NCI-H187 (cell line): ENCODE measurements at regions not wholly inside any gene's neighbourhood (a gene's known extent, or its start where the extent isn't known, plus 50 kb on each side); places are given as distances from the start of the nearest gene placed in this dataset.
"Not testable (repeated sequence)": the region's sequence is repeated elsewhere in the genome, so short reads cannot be mapped to it uniquely, and the experiment has no call there.

ENCODE experiments used
- DNase-seq, 2 experiments: peaks; one replicate each; lab custom pipeline; 2025; lab: John Stamatoyannopoulos, UW

DNA sequence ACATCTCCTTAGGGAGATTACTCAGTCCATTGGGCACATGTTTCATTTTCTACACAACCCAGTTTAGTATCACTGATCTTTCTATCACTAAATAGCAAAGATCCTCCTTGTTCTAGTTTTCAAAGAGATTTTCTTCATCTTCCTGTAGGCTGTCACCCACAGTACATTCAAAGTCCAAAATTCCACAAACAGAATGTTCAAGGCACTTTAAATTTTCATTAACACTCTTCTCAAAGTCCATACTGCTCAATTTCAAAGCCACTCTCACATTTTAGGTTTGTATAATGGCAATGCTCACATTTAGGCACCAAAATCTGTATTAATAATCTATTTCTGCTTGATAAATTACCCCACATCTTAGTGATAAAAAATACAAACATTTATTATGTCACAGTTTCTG lies 152.8 kb downstream of the FSIP2 start:
- DNase-seq, result no peak

DNA sequence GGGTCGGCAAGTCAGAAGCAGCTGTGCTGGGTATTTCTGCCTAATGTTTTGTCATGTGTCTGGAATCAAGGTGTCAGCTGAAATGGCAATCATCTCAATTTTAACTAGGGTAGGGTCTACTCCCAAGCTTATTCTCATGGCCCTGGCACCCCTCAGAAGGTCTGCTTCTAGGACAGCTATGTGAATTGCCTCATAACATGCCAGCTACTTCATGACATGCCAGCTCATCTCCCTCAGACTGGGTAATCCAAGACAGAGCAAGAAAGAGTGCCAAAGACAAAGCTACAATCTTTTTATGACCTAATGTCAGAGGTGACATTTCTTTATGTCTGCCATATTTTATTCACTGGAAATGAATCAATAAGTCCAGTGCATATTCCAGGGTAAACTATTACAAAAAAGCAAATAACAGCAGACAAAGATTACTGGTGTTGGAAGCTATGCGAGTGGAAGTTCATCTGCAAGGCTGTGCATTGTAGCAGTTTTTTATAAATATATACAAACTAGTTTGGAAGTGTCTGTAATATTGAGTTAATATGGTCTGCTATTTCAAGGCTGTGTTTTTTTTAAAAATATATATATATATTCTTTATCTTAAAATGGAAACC lies 153.3 kb downstream of the FSIP2 start:
- no peak for DNase-seq

DNA sequence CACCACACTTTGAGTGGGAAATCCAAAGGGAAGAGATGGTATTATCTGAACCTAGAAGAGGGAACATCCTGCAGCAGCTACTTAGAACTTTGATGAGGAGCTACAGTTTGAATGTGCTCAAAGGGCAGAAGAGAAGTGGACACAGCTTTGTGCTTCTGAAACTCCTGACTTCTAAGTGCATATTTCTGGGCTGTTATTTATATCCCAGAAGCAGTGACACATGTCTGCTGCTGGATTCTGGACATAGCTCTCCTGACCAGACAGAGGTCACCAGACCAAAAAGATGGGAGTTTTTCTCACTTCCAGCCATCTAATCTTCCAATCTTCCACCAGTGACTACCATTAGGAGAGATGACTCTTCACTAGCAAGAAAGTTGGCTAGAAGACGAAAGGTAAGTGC lies 153.9 kb downstream of the FSIP2 start:
- DNase-seq, result no peak

DNA sequence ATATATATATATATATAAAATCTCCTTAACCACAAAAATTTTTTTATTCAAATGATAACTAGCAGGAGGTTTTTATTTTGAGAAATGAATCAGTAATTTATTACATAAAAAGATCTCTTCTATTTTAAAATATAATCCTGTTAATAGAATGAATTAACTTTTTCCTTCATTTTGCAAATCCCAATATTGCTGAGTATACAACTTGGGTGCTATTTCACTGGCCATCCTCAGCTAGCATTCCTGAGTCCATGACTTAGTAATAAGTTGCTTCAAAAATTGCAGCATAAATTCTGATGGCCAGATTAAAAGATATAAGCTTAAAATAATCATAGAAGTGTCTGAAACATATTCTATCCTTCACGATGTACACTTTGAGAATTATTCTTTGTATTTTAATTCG lies 155.6 kb downstream of the FSIP2 start:
- DNase-seq, result no peak

DNA sequence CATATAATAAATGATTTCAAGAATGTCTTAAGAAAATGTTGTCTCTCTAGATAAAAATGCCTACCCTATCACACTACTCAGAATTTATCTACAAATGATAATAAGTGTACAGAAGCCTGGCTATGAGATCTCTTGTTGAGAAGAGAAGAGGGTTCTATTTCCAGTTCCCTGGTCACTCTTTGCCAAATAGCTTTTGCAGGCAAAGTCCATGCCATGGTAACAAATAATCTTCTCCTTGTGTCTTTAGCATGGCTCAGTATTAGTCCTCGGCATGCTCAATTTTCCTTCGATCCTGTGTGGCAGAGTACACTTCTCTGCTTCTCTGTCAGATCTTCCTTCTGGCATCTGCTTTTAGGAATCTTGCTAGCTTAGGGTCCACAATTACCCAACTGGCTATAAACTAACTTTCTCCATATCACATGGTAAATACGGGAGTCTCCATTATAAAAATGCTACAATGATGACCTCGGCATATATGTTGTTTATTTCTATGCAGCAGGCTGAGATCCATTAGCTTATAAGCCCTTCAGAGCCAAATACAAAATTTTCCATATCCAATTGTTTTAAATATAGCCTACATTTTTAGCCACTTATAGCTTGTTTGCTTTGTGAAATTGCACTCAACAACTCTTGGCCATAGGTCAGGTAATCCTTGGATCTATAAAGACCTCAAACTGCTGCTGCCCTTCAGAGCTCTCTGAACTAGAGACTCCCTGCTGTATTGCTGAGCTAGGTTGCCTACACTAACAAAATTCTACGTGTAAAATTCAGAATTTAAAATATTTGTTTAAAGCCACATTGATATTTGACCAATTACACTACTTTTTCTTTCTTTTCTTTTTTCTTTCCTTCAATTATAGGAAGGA lies 157.5 kb downstream of the FSIP2 start:
- no peak for DNase-seq

DNA sequence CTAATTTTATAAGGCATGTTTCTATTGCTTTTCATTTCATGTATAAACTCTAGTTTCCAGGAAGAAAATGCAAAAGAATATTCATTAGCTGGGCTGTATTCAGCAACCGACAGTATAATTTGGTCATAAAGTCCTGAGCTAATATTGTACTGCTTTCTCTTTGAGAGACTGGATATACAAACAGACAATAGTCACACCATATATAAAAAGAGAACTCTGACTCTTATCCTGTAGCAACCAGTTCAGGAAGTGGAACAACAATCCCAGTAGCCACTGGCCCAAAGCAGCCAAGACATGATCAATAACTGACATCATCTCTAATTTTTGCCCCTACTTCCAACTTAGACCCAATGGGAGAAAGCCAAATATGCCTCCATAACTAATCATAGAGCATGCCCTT lies 160.8 kb downstream of the FSIP2 start:
- DNase-seq, result no peak

DNA sequence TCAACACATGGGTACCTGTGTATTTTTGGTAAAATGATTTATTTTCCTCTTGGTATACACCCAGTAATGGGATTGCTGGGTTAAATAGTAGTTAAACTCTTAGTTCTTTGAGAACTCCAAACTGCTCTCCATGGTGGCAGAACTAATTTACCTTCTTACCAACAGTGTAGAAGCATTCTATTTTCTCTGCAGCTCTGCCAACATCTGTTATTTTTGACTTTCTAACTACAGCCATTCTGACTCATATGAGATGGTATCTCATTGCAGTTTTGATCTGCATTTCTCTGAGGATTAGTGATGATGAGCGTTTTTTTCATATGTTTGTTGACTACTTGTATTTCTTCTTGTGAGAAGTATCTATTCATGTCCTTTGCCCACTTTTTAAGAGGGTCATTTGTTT lies 180.6 kb downstream of the FSIP2 start:
- DNase-seq, result no peak

DNA sequence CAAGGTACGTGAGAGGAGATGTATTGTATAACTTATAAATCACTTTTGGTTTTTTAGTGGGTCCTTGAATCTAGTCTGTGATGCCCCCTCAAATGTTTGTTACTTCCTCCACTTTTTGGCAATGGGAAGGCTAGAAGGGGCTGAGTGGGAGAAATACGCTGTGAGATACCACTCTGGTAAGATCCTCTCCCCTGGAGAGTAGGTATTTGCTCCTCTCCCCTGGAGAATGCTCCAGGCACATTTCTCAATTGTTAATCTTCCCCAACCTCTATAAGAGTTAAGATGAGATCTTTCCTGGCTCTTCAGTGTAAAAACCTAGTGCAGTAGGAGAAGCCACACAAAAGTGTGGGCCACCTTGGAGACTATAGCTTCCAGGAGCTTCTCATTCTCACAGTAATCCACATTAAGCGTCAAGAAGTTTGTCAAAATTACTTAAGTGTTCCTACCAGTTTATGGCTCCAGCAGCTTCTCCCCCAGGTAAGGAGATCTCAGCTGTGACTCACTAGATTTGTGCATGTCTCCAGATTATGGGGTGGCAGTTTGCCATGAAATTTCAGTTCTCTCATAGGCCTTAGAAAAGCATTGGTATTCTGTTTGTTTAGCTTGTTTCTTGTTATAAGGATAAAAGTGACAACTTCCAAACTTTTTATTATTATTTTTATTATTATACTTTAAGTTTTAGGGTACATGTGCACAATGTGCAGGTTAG lies 182.6 kb downstream of the FSIP2 start:
- DNase-seq, result no peak

DNA sequence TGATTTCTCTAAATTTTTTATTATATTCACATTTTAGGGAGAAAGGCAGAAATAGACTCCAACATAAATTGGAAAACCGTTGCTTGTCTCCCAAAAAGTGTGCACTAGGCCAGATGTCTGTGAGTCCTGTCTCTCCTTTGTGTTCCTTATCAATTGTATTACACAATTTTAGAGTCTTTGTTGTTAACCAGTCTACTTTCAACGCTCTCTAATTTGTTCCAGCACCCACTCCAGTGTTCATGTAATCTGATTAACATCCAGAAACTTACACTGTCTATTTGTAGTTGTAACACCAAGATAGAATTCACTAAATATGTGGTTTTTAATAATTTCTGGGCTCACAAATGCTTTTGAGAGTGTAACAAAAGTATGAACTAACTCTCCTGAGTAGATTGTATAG lies 195.6 kb downstream of the FSIP2 start:
- DNase-seq, result no peak

DNA sequence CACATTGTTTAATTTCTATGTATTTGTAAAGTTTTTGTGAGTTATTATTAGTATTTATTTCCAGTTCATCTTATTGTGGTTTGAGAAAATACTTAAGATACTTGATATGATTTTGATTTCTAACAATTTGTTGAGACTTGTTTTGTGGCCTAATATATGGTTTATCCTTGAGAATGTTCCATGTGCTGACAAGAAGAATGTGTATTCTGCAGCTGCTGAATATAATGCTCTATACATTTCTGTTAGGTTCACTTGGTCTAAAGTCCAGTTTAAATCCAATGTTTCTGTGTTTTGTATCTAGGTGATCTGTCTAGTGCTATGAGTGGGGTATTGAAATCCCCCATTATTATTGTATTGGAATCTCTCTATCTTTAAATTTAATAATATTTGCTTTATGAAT lies 201.3 kb downstream of the FSIP2 start:
- no peak for DNase-seq

DNA sequence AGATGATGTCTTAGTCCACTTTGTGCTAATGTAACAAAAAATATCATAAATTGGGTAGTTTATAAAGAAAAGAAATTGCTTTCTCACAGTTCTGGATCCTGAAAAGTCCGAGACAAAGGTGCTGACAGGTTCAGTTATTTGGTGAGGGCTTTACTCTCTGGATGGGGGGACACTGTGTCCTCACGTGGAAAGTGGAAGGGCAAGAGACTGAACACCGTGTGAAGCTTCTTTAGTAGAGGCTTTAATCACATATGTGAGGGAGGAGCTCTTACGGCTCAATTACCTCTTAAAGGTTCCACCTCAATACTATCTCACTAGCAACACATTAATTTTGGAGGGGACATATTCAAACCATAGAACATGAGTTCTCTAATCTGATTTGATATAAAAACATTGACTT lies 204.3 kb downstream of the FSIP2 start:
- no peak for DNase-seq

DNA sequence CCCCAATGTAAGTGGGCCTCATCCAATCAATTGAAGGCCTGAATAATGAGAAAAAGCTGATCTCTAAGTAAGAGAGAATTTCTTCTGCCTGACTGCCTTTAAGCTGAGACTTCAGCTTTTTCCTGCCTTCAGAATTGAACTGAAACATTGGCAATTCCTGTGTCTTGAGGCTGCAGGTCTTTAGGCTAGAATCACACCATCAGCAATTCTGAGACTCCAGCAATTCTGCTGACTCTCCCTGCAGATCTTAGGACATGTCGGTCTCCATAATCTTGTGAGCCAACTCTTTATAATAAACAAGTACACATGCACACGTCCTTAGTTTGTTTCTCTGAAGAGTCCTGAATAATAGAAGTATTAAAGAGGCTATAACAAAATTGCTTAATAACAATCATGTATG lies 209.1 kb downstream of the FSIP2 start:
- DNase-seq, result no peak

DNA sequence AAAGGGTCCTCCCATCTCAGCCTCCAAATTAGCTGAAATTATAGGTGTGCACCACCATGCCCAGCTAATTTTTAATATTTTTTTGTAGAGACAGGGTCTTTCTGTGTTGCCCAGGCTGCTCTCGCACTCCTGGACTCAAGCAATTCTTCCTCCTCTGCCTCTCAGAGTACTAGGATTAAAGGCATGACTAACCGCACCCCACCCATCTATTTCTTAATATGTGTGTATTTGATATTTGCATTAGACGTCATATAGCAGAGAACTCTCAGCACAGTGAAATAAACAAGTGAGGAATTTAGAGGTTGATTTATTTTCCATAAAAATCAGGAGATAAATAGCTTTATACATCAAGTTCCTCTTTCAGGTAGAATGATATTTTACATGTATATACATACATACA lies 213.5 kb downstream of the FSIP2 start:
- DNase-seq, result no peak

DNA sequence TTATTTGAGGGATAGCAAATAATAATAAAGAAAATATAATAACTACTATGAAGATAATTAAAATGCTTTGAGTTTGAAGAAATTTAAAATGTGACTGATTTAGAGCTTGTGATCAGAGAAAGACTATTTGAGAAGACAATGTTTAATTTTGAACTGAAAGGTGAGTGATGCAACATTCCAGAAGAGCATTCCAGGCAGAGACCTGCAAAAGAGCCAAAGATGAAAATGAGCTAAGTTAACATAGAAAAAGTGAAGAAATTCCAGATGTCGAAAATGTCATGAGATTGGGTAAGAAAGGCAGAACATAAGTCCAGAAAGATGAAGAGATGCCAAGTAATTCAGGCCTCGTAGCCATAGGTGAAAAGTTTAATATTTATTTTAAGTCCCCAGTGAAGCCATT lies 215.8 kb downstream of the FSIP2 start:
- no peak for DNase-seq

DNA sequence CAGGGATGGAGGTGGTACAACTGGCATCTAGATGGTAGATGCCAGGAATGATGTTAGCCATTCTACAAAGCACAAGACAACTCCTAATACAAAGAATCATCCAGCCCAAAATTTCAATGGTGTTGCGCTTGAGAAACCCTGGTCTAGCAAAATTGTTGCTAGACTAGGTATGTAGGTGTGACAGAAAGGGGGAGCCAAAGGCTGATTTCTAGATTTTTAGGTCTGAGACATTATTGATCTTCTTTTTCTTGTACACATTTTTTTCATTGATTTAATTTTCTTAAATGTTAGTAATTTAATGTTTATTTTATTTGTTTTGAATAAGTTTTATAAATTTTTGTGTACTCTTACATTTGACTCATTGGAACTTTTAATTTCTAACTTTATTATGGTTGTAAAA lies 216.4 kb downstream of the FSIP2 start:
- no peak for DNase-seq

DNA sequence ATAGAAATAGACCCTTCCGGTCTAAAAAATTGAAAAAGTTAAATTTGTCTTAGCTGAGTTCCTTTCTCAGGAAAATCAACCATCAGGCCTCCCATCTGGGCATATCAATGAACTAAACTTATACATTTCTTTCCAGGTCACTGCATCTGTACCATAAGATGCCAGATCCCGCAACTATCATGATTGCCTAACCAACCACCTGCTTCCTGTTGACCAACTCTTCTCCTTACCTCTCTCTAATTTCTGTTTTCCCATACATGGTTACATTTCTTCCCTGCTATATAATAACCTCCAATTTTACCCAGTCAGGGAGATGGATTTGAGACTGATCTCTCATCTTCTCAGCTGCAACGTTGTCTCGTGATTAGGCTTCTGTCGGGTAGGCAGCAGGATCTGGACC lies 228.7 kb downstream of the FSIP2 start:
- DNase-seq, result no peak

DNA sequence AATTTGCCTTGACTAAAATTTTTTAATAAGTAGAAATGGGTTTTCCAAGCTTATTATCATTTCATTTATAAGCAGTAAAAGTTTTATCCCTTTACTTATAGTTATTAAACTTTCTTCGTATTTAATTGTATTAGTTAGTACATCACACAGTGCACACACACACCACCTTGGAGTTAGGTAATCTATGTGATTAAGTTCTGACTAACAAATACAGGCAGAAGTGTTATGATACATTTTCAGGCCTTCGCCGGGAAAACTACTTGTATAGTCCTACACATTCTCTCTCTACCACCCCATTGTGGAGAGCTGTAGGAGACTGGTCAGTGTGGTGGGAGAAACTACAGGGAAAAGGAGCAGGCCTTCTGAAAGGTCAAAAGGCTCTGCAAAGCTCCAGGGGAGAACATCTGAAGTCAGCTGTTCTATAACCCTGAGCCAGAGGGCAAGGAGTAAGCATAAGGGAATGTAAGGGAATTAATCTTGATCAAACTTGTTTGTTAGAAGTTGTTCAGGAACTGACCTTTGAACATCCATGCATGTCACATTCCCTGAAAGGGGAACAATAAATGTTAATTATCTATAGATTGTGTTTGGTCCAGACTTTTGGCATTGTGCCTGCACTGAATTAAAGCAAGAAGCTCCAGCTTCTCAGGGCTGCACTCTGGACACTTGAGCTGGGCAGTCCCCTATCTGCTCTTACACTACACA lies 231.7 kb downstream of the FSIP2 start:
- DNase-seq, result no peak

DNA sequence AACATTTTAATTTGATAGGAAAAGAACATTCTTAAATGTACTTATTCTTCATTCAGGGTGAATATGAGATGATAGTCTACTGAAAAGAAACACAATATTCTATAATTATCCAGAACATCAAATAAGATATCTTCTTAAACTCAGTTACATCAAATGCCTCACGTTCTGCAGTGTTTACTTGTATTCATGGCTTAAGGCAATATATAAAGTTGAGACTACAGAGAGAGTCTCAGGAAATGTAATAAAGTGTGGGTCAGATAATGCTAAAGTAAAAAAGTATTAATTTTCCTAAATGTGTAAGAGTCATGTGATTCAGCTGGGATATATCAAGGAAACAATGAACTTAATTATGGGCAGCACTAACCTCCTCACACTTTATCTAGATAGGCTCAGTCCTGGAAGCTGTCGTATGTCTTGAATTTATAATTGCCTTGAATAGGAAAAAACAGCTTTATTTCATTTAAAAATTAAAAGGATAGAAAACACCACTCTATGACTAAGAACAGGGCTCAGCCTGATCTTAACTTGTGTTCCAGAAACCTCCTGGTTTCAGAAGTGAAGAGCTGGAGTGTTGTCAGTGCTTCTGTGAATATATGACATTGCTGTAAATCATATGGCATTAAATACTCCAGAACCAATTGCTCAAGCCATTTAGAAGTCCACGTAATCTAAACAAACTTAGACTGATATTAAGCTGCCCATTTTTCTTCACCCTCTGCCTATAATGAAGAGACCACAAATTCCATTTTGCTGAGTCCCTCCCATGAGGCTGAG lies 240.2 kb downstream of the FSIP2 start:
- DNase-seq, result no peak

DNA sequence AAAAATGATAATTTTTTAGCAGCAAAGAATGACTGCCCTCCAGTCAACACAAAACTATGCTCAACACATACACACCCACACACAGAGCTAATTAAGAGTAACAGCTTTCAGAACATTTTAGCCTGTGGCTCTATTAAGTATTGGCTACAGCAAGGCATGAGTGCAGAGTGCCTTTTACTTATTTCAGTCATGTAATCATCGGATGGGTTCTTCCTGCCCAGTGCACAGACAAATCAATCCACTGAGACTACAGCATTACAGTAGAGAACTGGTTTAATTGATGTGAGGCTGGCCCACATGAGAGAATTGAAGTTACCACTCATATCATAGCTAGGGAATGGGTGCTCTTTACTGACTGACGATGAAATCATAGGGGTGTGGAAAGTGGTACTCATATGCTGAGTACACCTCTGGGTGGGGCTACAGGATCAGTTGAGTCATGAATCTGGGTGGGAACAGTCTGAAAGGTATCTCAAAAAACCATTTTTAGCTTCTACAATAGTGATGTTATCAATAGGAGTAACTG lies 241.0 kb downstream of the FSIP2 start:
- DNase-seq, result no peak

DNA sequence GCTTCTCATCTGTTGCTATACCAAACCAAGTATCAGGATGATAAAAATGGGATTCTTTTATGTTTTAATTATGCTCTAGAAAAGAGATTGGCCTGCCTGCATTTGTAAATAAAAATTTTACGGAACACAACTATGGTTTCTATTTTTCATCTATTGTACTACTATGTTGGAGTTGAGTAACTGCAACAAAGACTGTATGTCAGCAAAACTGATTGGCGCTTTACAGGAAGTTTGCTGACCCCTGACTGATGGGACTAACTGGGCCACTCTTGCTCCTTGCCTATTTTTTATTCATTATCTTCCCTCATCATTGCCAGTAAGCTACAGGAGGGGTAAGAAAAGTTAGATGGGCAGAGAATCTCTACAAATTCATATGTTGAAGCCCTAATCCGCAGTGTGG lies 242.3 kb downstream of the FSIP2 start:
- DNase-seq, result no peak

DNA sequence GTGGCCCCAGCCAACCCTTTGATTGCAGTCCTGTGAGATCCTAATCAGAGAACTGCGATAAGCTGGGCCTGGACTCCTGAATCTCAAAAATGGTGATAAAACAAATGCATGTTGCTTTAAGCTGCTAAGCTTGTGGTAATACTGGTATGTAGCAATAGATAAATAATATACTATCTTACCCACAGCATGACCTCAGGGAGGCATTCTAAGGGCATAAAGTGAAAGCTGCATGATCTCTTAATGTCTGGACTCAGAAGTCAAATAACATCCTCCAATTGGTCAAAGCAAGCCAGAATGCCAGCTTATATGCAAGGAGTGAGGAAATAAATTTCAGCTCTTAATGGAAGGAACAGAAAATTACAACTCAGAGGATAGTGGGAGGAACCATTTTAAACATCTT lies 246.1 kb downstream of the FSIP2 start:
- DNase-seq, result no peak

DNA sequence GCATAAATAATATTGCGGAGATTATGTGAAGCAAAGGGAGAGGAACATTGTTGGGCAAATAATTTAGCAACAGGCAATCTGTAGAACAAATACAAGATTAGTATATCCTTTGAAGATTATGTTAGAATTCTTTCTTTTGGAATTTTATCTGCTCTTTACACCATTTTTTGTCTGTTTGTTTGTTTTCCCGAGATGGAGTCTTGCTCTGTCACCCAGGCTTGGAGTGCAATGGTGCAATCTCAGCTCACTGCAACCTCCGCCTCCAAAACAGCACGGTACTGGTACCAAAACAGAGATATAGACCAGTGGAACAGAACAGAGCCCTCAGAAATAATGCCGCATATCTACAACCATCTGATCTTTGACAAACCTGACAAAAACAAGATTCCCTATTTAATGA lies 250.3 kb downstream of the FSIP2 start:
- not testable (repeated sequence) for DNase-seq
